Skin epidermis (tissue), 12 donors: ENCODE measurements at regions not wholly inside any gene's neighbourhood (a gene's known extent, or its start where the extent isn't known, plus 50 kb on each side); places are given as distances from the start of the nearest gene placed in this dataset.
"Not testable (repeated sequence)": the region's sequence is repeated elsewhere in the genome, so short reads cannot be mapped to it uniquely, and the experiment has no call there.

Source experiments
- H3K27ac ChIP-seq, 21 experiments: fragments of 200-600 bp; sonication (generic) in 11 of 21; one replicate each; pipeline ENCODE4 v1.5.0; 2020; ENCODE audit warnings: mild to moderate bottlenecking in 3 of 21, inconsistent platforms in 2 of 21, moderate library complexity in 2 of 21
- H3K4me3 ChIP-seq, 7 experiments: fragments of 200-600 bp; sonication (generic) in 2 of 7; one replicate each; pipeline ENCODE4 v1.5.0; 2020; ENCODE audit warnings: inconsistent platforms in 2 of 7, mild to moderate bottlenecking in 2 of 7, moderate library complexity in 1 of 7

GRCh38 chr1:234848972-234849649 is 239.1 kb upstream of the IRF2BP2 start:
- no peak overlapping the region for H3K4me3 ChIP-seq
- peak overlapping the region in 10 of 21 experiments; percentile 1 to 59 (median 32) for H3K27ac ChIP-seq

- H3K4me3 ChIP-seq, H3K27ac ChIP-seq: not testable (repeated sequence)
These were observed 236.8 kb upstream of the IRF2BP2 start for GRCh38 chr1:234846813-234847212.

GRCh38 chr1:234845836-234846235 is 235.9 kb upstream of the IRF2BP2 start:
- no peak overlapping the region for H3K4me3 ChIP-seq
- H3K27ac ChIP-seq = no peak overlapping the region

DNA sequence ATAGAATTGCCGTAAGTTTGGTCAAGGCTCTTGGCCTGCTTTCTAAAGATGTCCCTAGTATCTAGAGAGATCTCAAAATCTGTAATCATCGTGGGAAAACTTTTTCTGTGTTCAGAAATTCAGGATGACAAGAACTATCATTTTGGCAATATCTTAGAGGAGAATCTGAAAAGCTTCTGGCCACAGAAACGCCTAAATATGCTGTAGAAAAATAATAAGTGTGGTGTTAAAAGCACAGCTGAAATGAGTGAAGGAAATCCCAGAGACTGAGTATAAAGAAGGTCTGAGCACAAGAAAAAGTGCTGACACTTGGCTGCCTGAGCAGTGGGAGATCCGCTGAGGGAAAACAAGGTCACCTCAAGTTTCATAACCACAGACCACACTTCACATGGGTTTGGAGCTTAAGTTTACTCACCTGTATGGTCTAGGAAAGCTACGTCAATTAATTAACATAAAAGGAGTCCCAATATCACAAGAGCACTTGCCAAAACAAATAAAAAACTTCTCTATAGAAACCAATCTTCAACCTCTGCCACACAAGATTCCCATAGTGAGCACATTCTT is 235.2 kb upstream of the IRF2BP2 start:
- no peak overlapping the region for H3K4me3 ChIP-seq
- peak overlapping the region in 8 of 21 experiments; percentile 10 to 49 (median 32) for H3K27ac ChIP-seq

DNA sequence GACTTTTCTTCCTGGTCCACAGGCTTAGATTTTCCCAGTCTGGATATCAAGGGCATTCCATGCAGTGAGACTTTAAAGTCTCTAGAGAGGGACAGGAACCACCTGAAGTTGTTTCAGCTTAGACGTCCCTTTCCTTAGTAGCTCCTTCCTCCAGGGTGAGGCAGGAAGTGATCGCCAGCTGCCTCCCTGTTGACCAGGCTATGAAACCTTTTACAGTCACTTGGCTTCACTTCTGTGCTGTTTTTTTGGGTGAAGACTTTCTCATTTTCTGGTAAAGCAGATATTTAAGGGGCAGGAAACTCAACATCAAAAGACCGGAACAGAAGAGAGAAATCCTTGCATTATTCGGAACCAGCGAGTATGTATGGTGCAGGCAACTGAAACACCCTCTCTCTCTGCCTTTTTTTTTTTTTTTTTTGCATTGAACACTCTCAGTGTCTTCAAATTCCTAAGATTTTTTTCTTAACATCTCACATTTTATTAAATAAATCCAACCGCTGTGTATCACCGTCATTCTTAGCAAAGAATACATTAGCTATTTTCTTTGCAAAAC is 234.6 kb upstream of the IRF2BP2 start:
- Histone ChIP-seq H3K27ac (peak overlapping the region in 9 of 21 experiments; percentile 3 to 72 (median 45)), H3K4me3 (no peak overlapping the region)

DNA sequence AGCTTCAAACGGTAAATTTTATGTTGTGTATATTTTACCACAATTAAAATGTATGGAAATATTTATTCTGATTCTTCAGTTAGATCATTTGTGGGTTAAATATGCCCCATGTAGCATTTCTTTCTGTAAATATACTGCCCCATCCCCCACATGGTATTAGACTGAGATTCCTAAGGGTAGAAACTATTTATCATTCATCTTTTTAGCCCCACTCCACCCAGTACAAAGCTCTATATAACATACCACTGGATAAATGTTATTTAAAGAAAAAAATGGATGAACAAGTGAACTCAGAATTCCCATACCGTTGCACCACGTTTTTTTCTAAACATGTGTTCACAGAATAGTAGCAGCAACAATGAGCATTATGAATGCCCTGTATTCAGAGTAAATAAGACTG is 234.0 kb upstream of the IRF2BP2 start:
- peak overlapping the region in 6 of 21 experiments; percentile 3 to 72 (median 50) for H3K27ac ChIP-seq
- H3K4me3 ChIP-seq = no peak overlapping the region

- Histone ChIP-seq H3K4me3 (no peak overlapping the region), H3K27ac (peak overlapping the region in 18 of 21 experiments; percentile 1 to 72 (median 48))
These were observed 233.0 kb upstream of the IRF2BP2 start for GRCh38 chr1:234842726-234843641.

DNA sequence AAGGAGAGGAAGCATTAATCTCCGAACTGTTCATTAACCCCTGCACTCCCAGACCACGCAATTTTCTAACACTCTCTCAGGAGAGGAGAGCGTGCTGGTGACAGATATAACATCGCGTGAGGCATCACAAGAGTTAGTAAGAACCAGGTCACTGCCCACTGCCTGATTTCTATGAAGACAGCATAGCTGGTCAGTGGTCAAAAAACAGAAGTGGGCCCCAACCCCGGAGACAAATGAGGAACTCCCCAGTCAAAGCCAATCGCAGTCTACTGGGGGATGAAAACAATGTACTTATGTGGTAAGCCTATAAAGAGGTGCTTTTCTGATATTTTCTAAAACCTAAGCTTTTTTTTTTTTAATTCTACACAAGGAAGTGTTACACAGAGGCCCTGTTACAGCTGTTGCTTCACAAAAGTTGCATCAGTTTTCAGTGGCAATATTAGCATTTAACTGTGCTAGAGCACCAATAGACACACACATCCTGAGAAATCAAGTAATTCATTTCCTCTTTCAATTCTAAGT is 231.8 kb upstream of the IRF2BP2 start:
- Histone ChIP-seq H3K4me3 (no peak overlapping the region), H3K27ac (peak overlapping the region in 5 of 21 experiments; percentile 46 to 72 (median 62))

GRCh38 chr1:234841281-234841680 is 231.3 kb upstream of the IRF2BP2 start:
- Histone ChIP-seq H3K4me3 (no peak overlapping the region), H3K27ac (peak overlapping the region in 4 of 21 experiments; percentile 39 to 56 (median 42))

DNA sequence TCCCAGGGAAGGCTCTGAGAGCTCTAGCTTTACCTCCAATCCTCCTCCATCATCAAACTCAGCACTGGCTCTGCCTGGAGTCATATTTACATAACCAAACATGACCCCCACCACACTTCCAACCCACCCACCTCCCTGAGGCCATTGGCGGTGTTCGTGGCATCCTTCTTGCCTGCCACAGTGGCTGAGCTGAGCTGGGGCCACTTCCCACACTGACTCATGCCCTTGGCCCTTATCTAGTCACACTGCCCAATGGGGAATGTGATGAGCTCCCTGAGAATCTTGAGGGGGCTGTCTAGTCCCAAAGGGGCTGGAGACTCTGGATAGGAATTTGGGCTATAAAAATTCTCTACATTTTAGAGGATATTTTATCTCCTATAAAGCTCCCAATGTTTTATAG is 230.9 kb upstream of the IRF2BP2 start:
- Histone ChIP-seq H3K4me3 (no peak overlapping the region), H3K27ac (peak overlapping the region in 1 of 21 experiments; percentile 56)

GRCh38 chr1:234840253-234840652 is 230.3 kb upstream of the IRF2BP2 start:
- H3K27ac ChIP-seq = no peak overlapping the region
- H3K4me3 ChIP-seq = no peak overlapping the region

DNA sequence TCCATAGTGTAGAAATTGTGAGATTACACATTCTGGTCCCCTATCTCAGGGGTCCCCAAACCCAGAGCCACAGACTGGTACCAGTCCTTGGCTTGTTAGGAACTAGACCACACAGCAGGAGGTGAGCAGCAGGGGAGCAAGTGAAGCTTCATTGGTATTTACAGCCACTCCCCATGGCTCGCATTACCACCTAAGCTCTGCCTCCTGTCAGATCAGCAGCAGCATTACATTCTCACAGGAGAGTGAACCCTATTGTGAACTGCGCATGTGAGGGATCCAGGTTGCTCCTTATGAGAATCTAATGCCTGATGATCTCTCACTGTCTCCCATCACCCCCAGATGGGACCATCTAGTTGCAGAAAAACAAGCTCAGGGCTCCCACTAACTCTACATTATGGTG is 229.7 kb upstream of the IRF2BP2 start:
- Histone ChIP-seq H3K27ac (peak overlapping the region in 1 of 21 experiments; percentile 5), H3K4me3 (no peak overlapping the region)

- Histone ChIP-seq H3K27ac (no peak overlapping the region), H3K4me3 (no peak overlapping the region)
These were observed 228.8 kb upstream of the IRF2BP2 start for GRCh38 chr1:234838820-234839219.

- no peak overlapping the region for H3K27ac ChIP-seq
These were observed 228.2 kb upstream of the IRF2BP2 start for GRCh38 chr1:234838182-234838581.

DNA sequence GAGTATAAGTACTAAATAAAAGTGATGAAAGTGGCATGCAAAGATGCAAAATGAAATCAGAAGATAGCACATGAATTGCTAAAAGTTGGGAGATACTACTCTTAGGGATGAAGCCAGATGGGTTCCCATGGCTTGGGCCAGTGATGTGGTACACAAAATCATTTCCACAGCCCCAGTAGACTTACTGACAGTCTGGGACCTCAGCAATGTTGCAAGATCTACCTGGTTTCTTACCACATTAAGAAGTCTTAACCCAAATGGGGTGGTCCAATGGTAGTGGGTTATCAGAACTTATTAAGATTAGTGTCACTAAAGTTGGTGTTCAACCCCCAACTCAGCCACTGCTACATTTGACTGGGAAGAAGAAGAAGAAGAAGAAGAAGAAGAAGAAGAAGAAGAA is 227.7 kb upstream of the IRF2BP2 start:
- Histone ChIP-seq H3K27ac (no peak overlapping the region), H3K4me3 (no peak overlapping the region)

More at GRCh38 chr1:234838182-234838581, 228.2 kb upstream of the IRF2BP2 start:
- H3K4me3 ChIP-seq = no peak overlapping the region

- Histone ChIP-seq H3K4me3 (no peak overlapping the region), H3K27ac (peak overlapping the region in 10 of 21 experiments; percentile 2 to 74 (median 32))
These were observed 226.9 kb upstream of the IRF2BP2 start for GRCh38 chr1:234836776-234837357.

DNA sequence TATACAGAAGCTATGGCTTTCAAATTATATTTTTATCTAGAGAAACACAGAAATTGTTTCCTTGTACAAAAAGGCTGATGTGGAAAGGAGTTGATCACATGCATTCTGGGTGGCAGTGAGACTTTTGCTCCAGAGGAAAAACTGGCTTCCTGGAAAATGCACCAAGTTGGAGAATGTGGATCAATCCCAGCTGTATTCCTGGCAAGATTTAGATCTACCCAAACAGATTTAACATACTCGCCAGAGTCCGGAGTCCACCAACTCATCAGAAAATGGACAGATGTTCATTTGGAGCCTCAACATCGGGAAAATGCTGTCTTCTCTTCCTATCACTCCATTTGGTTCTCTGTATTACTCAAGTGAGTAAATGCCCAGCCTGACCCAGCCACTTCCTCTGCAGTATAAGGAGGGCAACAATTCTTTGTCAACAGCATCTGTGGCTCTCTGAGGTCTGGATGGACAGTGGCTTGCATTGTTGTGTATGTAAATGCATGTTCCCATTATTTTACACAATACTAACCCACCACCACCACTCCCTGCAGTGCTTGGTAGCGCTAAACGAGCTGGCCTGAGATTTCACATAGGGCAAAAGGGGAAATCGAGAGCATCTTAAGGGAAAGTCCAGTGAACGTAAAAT is 226.2 kb upstream of the IRF2BP2 start:
- Histone ChIP-seq H3K27ac (peak overlapping the region in 8 of 21 experiments; percentile 2 to 74 (median 24)), H3K4me3 (no peak overlapping the region)

GRCh38 chr1:234835239-234835638 is 225.3 kb upstream of the IRF2BP2 start:
- no peak overlapping the region for H3K27ac ChIP-seq

GRCh38 chr1:234833646-234834045 is 223.7 kb upstream of the IRF2BP2 start:
- H3K4me3 ChIP-seq = no peak overlapping the region

More at GRCh38 chr1:234835239-234835638, 225.3 kb upstream of the IRF2BP2 start:
- no peak overlapping the region for H3K4me3 ChIP-seq

More at GRCh38 chr1:234833646-234834045, 223.7 kb upstream of the IRF2BP2 start:
- H3K27ac ChIP-seq = no peak overlapping the region
